ENCODE measurements at regions not wholly inside any gene's neighbourhood (a gene's known extent, or its start where the extent isn't known, plus 50 kb on each side); places are given as distances from the start of the nearest gene placed in this dataset.

DNA sequence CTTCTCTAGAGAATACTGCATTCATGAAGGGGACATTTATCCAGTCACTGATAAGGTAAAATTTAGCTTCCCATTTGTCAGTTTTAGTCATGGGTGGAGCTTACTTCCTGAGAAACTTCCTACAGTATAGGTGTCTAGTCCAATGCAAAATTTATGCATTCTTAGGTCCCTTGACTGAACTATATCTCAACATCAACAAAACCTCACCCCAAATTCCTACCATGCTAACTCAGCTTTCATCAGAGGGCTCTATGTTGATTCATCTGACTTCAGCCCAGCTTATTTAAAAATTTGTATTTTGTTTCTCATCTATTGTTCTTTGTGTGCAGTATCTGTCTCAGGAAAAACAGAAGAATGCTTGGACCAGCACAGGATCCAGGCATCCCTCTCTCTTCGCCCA, 296.4 kb upstream of the ACVR2A start:
- no peak for DNase-seq

DNA sequence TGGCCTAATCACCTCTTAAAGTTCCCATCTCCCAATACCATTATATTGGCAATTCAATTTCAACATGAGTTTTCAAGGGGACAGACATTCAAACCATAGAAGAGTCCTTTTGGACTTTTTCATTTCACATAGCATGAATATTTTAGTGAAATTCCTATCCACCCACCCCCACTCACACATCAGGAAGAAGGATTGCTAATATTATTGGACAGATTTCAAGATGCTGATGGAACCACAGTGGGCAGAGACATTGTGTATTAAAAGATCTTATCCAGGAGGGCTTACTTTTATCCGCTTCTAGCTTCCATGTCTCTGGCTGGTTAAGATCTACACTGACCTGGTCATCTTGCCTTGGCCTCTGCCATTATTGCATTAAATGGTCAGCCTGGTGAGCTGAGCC, 297.4 kb upstream of the ACVR2A start:
- no peak for DNase-seq

DNA sequence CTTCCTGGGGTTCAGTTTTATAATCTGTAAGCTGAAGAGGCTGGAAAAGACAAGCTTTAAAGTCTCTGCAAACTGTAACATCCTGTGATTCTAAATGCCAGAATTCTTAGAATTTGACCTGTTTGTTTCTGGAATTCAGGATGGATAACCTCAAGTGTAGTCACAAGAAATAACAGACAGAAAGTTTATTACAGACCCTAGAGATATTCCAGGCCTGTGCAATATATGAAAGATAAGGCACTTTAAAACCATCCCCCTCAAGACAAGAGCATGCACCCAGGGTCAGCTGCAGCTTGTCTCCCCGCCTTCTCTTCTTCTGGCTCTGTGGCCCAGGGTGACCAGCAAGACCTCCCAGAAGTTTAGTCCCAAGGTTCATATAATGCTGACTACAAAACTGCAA, 298.7 kb upstream of the ACVR2A start:
- DNase-seq: no peak

DNA sequence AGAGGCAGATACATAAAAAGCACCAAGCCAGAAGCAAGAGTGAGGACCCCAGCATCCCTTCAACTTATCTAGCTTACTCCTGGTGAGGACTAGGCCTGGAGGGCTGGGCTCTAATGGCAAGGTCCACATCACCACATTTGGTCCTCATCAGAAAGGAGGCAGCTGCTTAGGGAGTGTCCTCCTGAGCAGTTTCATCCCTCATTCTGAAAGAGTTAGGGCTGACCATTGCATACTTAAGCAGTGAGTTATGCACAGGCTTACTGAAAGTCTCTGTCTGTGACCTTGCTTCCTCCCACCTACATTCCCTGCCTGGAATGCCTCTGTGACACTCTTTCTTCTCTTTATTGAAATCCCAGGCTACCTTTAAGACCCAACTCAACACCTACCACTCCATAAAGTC, 301.8 kb upstream of the ACVR2A start:
- no peak for DNase-seq

DNA sequence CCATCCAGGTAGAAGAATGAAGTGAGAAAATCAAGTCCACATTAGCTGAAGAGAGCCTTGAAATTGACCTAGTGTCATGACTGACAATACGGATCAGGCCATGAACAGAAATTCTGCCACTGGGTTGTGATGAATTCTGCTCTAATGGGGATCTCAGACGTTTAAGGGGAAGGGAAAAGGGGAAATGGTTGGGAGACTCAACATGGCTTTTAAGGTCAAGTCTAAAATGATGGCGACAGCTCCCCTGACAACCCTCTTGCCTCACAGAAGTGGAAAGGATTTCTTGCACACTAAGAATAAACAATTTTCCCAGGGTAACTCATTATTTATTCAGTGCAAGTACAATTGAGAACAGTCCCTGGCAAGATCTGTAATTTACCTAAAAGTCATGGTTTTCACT, 302.5 kb upstream of the ACVR2A start:
- DNase-seq: no peak

DNA sequence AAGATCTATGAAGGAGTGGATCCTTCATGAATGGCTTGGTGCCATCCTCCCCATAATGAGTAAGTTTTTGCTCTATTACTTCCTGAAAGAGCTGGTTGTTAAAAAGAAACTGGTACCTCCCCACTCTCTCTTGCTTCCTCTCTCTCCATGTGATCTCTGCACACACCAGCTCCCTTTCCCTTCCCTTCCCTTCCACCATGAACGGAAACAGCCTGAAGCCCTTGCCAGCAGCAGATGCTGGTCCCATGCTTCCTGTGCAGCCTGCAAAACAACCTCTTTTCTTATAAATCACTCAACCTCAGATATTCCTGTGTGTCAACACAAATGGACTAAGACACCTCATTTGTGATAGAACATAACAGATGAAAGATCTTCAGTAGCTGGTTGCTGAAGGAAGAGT, 303.5 kb upstream of the ACVR2A start:
- no peak for DNase-seq

DNA sequence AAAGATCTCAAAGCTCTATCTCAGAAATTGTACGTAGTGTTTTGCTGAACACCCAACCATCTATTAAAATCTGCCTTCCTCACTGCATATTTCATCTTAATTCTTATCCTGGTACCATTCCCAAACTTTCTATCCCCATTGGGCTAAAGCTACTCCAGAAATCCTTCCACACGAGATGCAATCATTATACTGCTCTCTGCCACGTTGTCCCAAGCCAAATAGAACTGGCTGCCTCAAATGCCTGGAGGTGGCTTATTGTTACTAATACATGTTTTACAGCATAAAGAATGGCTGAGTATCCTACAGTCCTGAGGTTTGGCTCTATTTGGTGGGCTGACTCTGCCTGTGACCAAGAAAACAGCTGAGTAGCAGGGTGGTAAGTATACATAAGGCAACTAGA, 306.0 kb upstream of the ACVR2A start:
- DNase-seq: no peak

DNA sequence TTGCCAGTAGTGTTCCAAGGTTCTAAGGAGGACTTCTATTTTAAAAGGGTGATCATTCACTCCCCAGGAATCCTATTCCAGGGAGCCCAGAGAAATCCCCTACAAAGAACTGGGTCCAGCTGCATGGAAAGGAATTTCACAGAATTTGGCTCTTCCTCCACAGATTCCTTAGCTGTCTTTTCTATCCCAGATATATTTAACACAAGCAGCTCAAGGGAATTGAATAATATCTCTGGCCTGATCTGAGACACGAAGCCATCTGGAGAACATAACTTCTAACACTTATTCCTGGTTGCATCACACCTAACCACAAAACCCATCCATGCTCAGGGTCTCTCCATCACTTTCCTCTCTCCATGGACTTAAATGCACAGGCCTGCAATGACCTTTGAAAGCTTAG, 306.7 kb upstream of the ACVR2A start:
- no peak for DNase-seq

DNA sequence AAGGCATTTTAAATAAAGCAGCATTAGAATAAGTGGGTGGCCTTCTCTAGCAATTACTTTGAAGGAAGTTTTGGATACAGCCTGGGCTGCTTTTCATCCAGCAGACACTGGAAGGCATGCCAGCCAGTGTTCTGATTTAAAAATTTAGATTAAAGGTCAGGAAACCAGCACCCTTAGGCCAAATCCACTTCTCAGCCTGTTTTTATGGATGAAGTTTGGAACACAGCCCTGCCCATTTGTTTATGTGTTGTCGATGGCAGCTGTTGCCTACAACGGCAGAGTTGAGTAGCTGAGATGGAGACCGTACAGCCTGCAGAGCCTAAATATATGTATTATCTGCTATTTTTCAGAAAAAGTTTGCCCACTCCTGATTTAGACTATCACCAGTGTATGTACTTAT, 313.6 kb upstream of the ACVR2A start:
- DNase-seq: no peak

DNA sequence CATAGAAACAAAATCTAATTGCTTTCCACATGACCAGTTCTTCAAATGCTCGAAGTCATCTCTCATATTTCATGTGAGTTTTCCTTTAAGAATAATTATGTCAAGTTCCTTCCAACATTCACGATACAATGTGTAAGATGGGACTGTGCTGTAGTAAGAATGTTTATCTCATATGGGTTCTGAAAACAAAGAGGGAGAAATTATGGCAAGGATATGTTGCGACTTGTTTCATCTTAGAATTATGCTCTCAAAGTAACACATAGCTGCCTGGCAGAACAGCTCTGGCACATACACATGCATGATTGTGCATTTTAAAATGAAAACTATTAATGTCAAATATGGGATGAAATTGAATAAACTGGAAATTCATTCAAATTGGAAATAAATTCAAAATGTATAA, 314.8 kb upstream of the ACVR2A start:
- no peak for DNase-seq

DNA sequence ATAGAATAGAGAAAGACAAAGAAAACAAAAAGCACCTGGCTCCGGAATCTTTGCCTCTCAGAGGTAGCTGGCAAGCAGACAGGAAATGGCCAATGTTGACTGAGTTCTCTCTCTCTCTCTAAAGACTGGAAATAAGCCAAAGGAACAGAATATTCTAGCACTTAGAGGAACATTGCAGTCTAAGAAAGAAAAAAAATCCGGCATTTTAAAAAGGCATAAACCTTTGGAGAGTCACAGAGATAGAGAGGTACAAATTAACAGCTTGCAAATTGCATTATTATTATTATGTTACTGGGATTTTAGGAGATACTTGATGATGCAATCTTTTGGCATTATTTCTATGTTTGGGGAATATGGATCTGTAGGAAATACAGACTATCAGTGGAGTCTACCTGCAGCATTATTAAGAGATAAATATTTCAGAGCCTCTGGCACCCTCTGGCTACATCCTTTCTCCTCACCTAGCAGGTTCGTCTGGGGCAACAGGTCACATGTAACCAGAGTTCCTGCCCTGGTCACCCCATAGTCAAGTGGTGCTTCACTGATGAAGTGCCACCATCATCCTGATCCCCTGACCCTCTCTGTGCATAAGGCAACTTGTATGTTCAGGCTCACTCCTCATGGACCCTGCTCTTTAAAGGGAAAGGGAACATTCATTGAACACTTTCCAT, 318.9 kb upstream of the ACVR2A start:
- peak in 1 of 2 donors; percentile 4 for DNase-seq

DNA sequence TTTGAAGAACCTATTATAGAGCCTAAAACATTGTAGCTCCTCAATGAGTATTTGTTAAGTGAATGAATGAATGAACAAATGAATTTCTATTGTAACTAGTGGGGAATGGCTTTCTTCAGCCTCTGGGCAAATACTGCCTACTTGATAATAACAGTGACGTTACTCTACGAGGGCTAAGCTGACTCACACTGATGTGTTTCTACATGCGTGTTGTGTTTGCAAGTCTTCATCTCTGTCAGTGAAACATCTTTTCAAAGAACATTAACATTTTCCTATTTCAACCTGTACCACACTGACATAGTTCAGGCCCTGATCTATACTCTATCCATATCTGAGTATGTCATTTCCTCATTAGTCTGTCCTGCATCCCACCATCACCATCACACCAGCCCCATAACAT, 319.9 kb upstream of the ACVR2A start:
- no peak for DNase-seq

DNA sequence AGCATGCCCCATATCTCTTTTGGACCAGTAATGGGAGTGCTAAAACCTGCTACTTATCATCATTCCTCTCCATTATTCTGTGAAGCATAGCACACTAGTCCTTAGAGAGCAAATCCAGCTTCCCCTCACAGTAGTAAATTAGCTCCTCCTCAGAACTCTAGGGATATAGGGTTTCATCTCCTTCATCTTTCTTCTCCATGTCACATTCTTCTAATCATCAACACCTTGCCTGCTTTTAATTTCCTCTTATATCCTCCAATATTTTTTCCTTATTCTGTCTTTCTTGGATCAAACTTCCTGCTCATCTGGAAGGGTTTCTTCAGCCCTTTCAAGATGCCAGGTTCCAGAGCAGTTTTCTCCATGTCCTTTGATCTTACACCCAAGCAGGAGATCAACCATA, 321.4 kb upstream of the ACVR2A start:
- no peak for DNase-seq

DNA sequence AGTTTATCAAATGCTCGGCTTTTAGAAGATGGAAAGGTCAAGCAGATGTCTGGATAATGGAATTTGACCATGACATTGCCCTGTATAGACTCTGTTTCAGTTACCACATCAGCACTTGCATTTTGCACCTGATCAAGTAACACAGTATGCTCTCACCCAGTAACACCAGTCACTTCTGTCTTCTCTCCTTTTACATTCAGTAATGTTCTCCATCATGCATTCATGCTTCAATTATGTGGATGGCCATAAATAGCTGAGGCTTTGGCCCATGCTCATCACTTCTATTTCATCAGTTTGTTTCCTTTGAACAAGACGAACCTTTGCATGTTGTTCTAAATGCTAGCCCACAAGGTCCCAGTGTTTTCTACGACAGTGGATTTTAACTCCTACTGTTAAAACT, 322.9 kb upstream of the ACVR2A start:
- DNase-seq: no peak

DNA sequence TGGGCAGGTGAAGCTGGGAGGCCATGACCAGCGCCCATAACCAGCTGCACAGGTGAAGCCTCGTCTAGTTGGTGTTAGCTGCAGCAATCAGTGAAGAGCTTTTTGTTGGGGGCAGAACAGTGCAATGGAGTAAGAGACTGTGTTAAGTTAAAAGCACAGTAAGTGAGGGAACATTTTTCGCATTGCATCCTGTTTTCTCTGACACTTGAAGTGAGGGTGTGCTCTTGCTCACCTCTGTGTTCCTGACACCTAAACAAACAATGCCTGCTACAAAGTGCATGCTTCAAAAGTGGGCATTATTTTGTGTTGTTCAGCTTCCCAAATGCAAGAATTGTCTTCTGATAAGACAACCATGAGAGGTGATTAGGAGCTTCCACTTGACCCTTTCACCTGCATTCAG, 324.0 kb upstream of the ACVR2A start:
- DNase-seq: no peak

DNA sequence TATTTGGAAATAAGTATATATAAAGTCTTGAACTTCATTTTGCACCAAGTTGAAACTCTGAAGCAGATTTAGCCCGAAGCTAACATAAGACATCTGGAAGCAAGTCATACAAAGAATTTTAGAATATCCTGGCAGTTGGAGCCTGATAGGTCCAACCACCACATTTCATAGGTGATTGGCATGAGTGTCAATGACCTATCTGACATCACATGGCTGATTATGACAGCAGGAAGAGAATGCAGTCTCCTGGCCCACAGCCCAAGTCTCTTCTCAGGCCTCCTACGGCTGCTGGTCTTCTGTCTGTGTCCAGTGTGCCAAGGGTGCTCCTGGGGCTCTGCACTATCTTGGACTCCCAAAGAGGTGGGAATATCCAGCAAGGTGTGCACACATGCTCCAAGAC, 325.7 kb upstream of the ACVR2A start:
- no peak for DNase-seq

DNA sequence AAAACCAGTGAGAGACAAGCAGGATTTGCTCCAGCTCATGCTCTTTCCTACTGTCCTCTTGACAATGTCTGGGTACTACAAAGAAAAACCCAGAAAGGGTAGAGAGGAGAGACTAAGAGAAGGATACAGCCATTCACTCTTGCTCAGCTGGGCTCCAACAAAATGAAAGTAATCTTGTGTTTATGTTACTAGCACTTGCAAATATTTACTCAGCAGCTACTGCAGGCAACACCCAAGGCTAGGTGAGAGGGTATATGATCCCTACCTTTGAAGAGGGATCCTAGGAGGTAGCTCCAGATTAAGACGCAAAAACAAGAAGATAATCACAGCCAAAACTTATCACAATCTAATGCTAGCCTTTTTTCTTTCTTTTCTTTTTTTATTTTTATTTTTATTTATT, 329.6 kb upstream of the ACVR2A start:
- DNase-seq: no peak

DNA sequence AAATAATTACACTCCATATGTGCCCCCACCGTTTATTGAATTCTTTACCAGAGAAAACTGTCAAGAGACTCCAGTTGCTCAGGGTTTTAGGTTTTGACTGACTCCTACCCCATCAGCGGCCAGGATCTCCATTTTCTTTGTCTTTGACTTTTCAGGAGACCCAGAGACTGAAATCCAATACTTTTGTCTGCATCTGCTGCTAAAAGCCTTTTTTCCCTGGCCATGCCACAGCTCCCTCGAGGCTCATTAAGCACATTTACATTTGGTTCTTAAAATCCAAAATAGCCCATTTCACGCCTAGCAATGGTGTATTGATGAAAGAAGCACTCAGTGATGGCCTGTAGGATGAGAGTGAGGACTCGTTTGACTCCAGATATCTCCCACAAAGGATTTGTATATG, 332.6 kb upstream of the ACVR2A start:
- no peak for DNase-seq

DNA sequence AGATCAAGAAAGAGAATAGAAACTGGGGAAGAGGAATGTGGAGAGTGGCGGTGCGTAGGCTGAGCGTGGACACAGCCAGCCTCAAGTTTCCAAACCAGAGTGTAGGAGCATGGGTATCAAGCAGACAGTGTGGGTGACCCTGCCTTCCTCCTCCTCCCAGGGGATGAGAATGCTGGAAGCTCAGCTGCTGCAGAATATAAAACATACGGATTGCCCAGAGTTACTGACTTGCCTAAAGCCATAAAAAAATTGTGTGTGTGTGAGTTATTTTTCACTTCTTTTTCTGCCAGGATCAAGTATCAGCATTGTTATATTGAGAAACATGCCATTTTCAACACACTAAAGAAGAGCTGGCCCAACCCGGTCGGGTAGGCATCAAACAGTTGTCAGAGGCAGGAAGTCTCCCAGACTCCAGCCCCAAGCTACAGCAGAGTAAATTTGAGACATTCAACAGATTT, 333.3 kb upstream of the ACVR2A start:
- DNase-seq: no peak

DNA sequence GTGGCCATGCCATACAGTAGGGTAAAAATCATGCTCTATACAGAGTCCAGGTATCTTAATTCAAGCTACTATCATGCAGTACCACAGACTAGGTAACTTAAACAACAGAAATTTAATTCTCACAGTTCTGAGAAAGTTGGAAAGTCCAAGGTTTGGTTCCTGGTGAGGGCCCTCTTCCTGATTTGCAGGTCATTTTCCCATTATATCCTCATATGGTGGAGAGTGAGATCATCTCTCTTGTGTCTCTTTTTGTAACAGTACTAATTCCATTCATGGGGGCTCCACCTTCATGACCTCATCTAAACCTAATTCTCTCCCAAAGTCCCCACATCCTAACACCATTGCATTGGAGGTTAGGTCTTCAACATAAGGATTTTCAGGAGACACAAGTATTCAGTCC, 335.0 kb upstream of the ACVR2A start:
- no peak for DNase-seq

DNA sequence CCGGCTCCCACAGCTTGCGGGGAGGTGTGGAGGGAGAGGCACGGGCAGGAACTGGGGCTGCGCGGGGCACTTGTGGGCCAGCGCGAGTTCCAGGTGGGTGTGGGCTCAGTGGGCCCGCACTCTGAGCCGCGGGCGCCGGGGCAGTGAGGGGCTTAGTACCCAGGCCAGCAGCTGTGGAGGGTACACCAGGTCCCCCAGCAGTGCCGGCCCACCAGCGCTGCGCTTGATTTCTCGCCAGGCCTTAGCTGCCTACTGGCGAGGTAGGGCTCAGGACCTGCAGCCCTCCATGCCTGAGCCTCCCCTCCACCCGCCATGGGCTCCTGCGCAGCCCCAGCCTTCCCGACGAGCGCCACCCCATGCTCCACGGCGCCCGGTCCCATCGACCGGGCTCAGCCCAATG, 337.9 kb upstream of the ACVR2A start:
- no peak for DNase-seq

DNA sequence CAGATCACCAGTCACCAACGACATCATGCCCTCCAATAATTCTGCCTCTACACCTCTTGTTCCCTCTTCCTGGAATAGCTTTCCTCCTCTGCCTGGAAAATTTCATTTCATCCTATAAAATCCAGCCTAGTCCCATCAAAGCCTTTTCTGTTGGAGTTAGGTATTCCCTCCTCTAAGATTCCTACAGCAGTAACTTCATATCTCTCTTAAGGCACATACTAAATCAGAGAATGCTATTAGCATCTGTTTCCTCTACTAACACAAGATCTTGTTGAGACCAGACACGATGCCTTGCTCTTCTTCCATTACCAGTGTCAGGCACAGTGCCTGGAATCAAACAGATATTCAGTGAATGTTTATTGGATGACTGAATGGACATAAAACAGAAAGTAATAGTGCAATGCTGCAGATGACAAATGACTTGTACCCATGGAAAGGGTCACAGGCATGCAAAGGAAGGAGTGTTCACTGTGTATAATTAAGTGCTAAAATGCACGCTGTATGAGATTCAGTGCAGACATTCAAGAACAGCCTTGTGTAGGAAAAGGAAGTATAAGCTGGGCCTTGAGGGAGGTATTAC, 342.0 kb upstream of the ACVR2A start:
- DNase-seq: no peak

DNA sequence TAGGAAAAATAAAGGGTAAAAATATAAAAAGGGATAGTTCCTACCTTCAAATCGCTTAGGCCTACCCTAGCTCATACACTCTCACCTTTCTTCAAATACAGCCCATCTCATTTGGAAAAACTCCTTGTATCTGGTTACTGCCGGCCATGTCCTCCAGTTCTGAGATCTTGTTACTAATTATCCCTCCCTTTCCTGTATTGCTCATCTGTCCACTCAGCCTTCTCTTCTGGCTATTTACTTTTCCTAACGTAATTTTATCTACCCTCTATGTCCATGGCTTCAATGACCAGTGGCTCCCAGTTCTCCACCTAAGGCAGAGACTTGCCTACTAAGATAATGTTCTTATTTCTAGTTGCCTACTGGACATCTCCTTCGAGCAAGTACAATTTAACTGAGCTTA, 342.9 kb upstream of the ACVR2A start:
- no peak for DNase-seq

DNA sequence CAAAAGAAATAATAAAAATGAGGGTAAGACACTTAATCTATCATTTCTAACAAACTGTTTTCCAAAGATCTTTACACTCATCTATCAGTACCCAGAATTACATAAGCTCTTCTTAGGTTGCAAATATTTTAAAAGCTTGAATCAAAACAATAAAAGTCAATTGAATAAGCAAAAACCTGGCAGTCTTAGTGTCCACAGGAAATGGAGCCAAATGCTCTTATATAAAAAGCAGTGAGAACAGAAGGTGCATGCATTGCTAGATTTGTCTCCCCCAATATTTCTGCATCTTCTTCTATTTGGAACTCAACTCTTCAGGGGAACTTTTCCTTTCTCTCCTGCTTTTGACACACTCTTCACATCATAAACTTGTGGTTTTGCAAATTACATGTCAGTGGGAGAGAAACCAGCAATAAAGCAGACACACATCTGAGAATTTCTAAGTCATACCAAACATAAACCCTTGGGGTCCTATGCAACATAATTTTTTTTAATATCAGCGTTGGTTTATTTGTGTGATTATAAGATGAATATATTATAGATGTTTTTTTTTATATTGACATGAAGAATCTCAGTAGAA, 343.9 kb upstream of the ACVR2A start:
- no peak for DNase-seq

DNA sequence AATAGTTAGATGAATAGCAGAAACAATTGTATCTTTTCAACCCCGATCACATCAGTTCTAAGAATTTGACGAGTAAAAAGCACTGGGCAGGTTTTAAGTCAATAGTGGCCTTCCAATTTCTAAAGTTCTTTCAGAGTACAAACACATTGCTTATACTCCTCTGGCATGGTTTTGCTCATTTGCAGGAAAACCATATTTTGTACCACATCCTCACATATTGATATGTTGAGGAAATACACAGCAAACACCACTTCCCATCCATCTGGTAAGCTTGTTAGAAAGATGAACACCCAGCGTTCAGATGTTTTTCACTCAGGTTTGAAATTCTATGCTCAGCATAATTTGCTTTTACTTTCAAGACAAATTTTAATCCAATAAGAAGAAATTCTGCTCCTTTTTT, 344.6 kb upstream of the ACVR2A start:
- peak in 1 of 2 donors; percentile 44 for DNase-seq
